ENCODE measurements at regions not wholly inside any gene's neighbourhood (a gene's known extent, or its start where the extent isn't known, plus 50 kb on each side); places are given as distances from the start of the nearest gene placed in this dataset.

GRCh38 chr16:73209190-73209589 is 161.3 kb upstream of the ZFHX3 start:
- TF ChIP-seq CTCF (IDR thresholded peaks at IDR 0.05) (no peak), TCF7L2 (IDR thresholded peaks at IDR 0.05; ENCODE audit: low read depth, low read length) (no peak), POLR2AphosphoS5 (IDR thresholded peaks at IDR 0.05; ENCODE audit: low read depth, low read length) (no peak), SIN3A (IDR thresholded peaks at IDR 0.05; ENCODE audit: borderline replicate concordance, insufficient read depth, low read depth, low read length) (no peak)

Data from Panc1 (cell line).